HG03439 (cell line): ENCODE measurements at regions not wholly inside any gene's neighbourhood (a gene's known extent, or its start where the extent isn't known, plus 50 kb on each side); places are given as distances from the start of the nearest gene placed in this dataset.
"Not testable (repeated sequence)": the region's sequence is repeated elsewhere in the genome, so short reads cannot be mapped to it uniquely, and the experiment has no call there.

Source experiments
- ATAC-seq: cut with Tn5 transposase; IDR thresholded peaks from one replicate; pipeline ENCODE4 v1.9.1; 2021; ENCODE audit warnings: mild to moderate bottlenecking, moderate library complexity; ENCODE audit not compliant: unreplicated experiment

GRCh38 chr15:36136049-36136448, 443.4 kb upstream of the CDIN1 start:
- no peak for ATAC-seq

- ATAC-seq: no peak
These were observed 426.5 kb upstream of the CDIN1 start for GRCh38 chr15:36152936-36153335.

GRCh38 chr15:36156879-36157427, 422.5 kb upstream of the CDIN1 start:
- no peak for ATAC-seq

GRCh38 chr15:36160351-36160750, 419.1 kb upstream of the CDIN1 start:
- no peak for ATAC-seq

- no peak for ATAC-seq
These were observed 418.3 kb upstream of the CDIN1 start for GRCh38 chr15:36161108-36161507.

GRCh38 chr15:36161771-36162212, 417.6 kb upstream of the CDIN1 start:
- no peak for ATAC-seq

- ATAC-seq: not testable (repeated sequence)
These were observed 415.4 kb upstream of the CDIN1 start for GRCh38 chr15:36163983-36164382.

- no peak for ATAC-seq
These were observed 406.5 kb upstream of the CDIN1 start for GRCh38 chr15:36172955-36173354.

- no peak for ATAC-seq
These were observed 404.2 kb upstream of the CDIN1 start for GRCh38 chr15:36175186-36175740.

GRCh38 chr15:36175741-36176291, 403.6 kb upstream of the CDIN1 start:
- no peak for ATAC-seq

GRCh38 chr15:36177590-36178302, 401.7 kb upstream of the CDIN1 start:
- ATAC-seq: no peak

GRCh38 chr15:36178303-36178633, 401.2 kb upstream of the CDIN1 start:
- no peak for ATAC-seq

GRCh38 chr15:36183201-36183600, 396.2 kb upstream of the CDIN1 start:
- ATAC-seq: no peak

GRCh38 chr15:36185438-36185837, 394.0 kb upstream of the CDIN1 start:
- no peak for ATAC-seq

GRCh38 chr15:36185845-36186244, 393.6 kb upstream of the CDIN1 start:
- ATAC-seq: no peak

GRCh38 chr15:36186376-36186775, 393.1 kb upstream of the CDIN1 start:
- no peak for ATAC-seq

- no peak for ATAC-seq
These were observed 388.0 kb upstream of the CDIN1 start for GRCh38 chr15:36191459-36191858.

- ATAC-seq: not testable (repeated sequence)
These were observed 383.9 kb upstream of the CDIN1 start for GRCh38 chr15:36195361-36196007.

GRCh38 chr15:36208868-36209582, 370.4 kb upstream of the CDIN1 start:
- no peak for ATAC-seq

- no peak for ATAC-seq
These were observed 369.0 kb upstream of the CDIN1 start for GRCh38 chr15:36210426-36210825.

GRCh38 chr15:36218322-36218721, 361.1 kb upstream of the CDIN1 start:
- no peak for ATAC-seq
